Endothelial cell of umbilical vein (primary cell): ENCODE measurements at regions not wholly inside any gene's neighbourhood (a gene's known extent, or its start where the extent isn't known, plus 50 kb on each side); places are given as distances from the start of the nearest gene placed in this dataset.

ENCODE experiments used
- CTCF ChIP-seq, 2 donors: IDR thresholded peaks; 1 replicate in 1 of 2; 2 replicates in 1 of 2; pipeline ENCODE4 v1.5.1; 2011; ENCODE audit warnings: low read length in 2 of 2, mild to moderate bottlenecking in 2 of 2, moderate library complexity in 2 of 2, control low read depth in 1 of 2, inconsistent platforms in 1 of 2, low read depth in 1 of 2; ENCODE audit not compliant: insufficient read depth in 1 of 2; ENCODE audit errors: extremely low read depth in 1 of 2
- EZH2 ChIP-seq: IDR thresholded peaks from 2 replicates; pipeline ENCODE4 v1.6.1; 2012; ENCODE audit warnings: borderline replicate concordance, low read depth, mild to moderate bottlenecking, moderate library complexity, low read length, inconsistent platforms; ENCODE audit not compliant: severe bottlenecking
- FOS ChIP-seq: IDR thresholded peaks from 2 replicates; pipeline ENCODE4 v1.6.1; 2011; ENCODE audit warnings: mild to moderate bottlenecking, low read length, moderate library complexity, borderline replicate concordance; ENCODE audit not compliant: insufficient read depth
- GATA2 ChIP-seq: IDR thresholded peaks from 2 replicates; pipeline ENCODE4 v1.7.0; 2011; ENCODE audit warnings: low read depth, mild to moderate bottlenecking, moderate library complexity, mixed read lengths, low read length; ENCODE audit not compliant: insufficient read length, insufficient read depth
- JUN ChIP-seq: IDR thresholded peaks from 2 replicates; pipeline ENCODE4 v1.6.1; 2011; ENCODE audit warnings: borderline replicate concordance, low read depth; ENCODE audit not compliant: insufficient read length, insufficient read depth
- MAX ChIP-seq: IDR thresholded peaks from 2 replicates; pipeline ENCODE4 v1.6.1; 2011; ENCODE audit not compliant: insufficient read depth, insufficient read length
- POLR2A ChIP-seq: IDR thresholded peaks from 2 replicates; pipeline ENCODE4 v1.6.1; 2012; ENCODE audit warnings: low read depth, mild to moderate bottlenecking, control low read depth, low read length
- POLR2AphosphoS5 ChIP-seq: IDR thresholded peaks from 2 replicates; pipeline ENCODE4 v1.6.1; 2012; ENCODE audit warnings: low read depth, mild to moderate bottlenecking, control low read depth, low read length, moderate library complexity; ENCODE audit not compliant: insufficient read depth

- TF ChIP-seq CTCF (IDR thresholded peaks at IDR 0.05; ENCODE audit: extremely low read depth in 1 of 2, insufficient read depth in 1 of 2, low read depth in 1 of 2, low read length in 2 of 2): peak; percentile 17 to 49
- no peak for TF ChIP-seq EZH2
- no peak for TF ChIP-seq POLR2AphosphoS5
- no peak for TF ChIP-seq POLR2A
- TF ChIP-seq FOS: no peak
- no peak for TF ChIP-seq GATA2
- no peak for TF ChIP-seq JUN
- no peak for TF ChIP-seq MAX
These were observed 481.7 kb upstream of the NR5A2 start for GRCh38 chr1:199545780-199546179.
